GM18873 (cell line): ENCODE measurements at regions not wholly inside any gene's neighbourhood (a gene's known extent, or its start where the extent isn't known, plus 50 kb on each side); places are given as distances from the start of the nearest gene placed in this dataset.
"Not testable (repeated sequence)": the region's sequence is repeated elsewhere in the genome, so short reads cannot be mapped to it uniquely, and the experiment has no call there.

Experiments
- ATAC-seq: cut with Tn5 transposase; IDR thresholded peaks from one replicate; pipeline ENCODE4 v1.9.1; 2021; ENCODE audit warnings: mild to moderate bottlenecking, moderate library complexity, moderate number of reproducible peaks; ENCODE audit not compliant: unreplicated experiment, low FRiP score

DNA sequence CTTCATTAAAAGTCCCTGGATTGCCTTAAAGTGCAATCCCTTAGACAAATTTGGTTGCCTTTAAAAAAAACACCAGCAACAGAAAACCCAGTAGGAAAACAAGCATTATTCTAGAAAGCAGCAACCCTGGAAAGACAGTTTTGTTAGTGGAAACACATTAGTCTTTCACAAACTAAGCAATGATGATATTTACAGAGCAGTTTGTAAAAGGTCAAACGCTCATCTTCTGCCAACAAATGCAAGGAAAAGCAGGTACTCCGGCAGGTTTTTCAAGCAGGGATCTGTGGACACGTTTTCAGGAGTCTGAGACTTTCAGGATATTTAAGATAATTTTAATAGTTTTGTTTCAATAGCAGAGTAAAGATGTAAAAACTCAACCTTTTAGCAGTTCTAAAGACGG, 202.2 kb downstream of the EXOC5 start:
- ATAC-seq = no peak

DNA sequence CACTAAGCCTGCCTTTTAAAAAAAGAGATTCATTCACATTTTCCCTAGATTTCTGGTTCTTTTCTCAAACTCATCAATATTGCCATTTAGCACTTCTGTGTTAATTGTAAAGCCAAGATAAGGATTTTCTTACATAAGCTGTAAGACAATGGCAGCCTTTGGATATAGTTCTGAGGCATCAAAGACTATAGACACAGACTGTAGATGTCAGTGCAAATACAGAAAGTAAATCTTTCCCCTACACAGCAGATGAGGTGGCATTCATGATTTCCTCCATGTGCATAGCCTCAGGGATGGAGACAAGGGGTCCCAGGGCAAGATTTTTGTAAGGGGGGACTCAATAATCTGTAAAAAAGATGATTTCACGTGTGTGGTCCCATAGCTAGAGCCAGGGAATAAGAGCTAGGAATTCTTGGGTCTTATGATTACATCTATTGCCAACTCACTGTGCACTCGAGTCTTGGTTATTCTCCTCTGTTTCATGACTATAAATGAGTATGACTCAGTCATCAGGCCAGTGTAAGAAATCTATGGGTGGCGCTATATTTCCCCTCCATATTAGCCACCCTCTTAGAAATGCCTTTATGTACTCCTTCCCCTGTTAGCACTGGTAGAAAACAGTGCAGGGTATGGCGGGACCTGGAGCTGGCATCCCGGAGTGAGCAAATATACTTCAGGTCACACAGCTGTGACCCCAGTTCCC, 207.5 kb downstream of the EXOC5 start:
- no peak for ATAC-seq

DNA sequence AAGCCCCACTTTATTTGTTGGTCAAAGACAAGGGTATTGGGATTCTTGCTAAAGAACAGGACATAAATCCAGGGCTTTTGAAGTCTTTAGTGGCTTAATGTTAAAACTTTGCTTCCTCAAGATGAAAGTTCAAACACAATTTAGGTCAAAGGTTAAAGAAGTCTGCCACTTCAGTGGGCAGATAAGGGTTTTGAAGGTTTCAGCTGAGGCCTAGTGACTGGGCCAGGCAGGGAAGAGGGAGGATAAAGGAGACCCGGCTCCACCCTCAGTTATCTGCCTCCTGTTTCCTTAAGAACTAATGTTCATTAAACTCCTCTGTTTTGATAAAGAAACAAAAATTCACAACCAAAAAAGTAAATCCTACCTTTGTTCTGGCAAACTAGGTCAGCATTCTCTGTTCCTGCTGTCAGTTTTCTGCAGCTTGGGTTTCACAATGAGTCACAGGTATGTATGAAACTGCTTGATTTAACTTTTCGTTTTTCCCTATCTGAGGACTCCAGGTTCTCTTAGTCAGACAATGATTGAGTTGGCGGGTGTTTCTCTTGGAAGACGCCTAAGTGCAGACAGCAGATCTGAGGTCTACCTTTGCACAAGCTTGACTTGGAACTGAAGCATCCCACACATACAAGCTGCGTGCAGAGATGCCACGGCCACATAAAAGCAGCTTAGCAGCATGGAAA, 208.3 kb downstream of the EXOC5 start:
- ATAC-seq = peak; percentile 91

DNA sequence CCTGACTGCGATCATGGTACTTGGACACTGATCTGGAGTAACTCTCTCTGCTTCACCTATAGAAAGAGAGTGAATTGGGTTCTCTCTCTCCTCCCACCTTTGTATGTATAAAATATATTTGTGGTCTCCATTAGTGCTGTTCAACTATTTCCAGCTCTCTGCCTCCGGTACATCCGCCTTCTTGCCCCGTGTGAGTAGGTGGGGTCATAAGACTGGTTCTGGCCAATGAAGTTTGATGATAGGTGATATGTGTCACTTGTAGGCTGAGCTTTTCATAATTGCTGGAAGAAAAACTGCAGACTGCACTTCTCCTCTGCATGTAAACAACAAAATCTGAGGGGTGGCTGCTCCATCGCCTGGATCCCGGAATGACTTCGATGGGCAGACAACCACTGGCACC, 210.4 kb downstream of the EXOC5 start:
- ATAC-seq = no peak

DNA sequence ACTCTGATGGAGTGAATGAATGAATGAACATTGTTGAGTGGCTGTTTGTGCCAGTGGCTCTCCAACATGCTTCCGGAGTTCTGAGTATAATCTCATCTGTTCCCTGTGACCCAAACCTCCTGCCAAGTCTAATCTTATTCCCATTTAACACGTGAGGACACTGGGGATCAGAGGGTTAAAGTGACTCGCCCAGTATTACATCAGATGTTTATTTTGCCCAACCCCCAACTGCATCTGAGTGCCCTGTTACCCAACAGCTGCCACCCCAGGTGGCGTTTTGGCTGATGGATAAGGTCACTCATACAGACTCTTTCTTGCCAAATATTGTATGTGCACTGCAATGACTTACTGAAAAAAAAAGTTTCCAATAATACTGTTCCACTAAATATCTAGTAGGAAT, 210.9 kb downstream of the EXOC5 start:
- no peak for ATAC-seq

DNA sequence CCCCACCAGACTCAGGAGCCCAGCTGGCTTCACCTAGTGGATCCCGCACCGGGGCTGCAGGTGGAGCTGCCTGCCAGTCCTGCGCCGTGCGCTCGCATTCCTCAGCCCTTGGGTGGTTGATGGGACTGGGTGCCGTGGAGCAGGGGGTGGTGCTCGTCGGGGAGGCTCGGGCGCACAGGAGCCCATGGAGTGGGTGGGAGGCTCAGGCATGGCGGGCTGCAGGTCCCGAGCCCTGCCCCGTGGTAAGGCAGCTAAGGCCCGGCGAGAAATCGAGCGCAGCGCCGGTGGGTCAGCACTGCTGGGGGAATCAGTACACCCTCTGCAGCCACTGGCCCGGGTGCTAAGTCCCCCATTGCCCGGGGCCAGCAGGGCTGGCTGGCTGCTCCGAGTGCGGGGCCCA, 212.2 kb downstream of the EXOC5 start:
- ATAC-seq = not testable (repeated sequence)

DNA sequence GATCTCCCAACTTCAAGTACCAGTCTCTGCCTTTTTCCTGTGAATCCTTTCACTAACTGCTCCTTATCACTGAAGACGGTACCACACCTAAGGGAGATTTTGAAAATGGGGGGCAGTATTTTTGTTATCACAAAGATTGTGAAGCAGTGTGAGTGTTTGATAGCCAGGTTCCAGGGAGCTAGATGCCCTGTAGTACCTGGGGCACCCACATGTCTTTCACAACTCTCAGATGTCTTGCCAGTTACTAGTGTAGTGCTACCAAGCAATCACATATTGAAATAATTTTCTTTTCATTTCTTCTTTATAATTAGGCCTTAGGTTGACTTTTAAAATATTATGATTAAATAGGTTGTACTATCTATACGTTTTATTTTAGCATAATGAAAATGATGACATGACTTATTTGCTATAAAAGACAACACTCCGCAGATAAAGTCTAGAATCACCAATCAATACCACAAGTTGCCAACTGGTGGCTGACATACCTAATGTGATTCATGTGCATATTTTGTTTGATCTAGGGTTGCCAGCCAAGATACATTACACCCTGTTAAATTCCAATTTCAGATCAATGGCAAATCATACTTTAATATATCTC, 215.9 kb downstream of the EXOC5 start:
- ATAC-seq = no peak

DNA sequence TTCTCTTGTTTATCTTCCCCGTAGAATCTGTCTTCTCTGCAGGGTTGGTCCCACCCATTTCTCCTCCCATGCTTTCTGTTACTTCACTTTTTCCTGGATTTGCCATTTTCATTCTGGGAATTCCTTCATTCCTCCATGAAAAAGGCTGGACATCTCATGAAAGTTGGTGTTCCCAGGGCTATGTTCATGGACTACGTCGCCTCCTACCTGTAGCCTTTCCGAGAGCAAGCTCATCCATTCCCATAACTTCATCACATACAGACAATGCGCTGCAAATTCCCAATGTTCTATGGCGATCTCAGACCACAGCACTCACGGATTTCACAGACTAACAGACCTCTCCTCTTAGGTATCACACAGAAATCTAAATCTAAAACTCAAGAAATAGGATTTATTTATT, 217.1 kb downstream of the EXOC5 start:
- no peak for ATAC-seq

DNA sequence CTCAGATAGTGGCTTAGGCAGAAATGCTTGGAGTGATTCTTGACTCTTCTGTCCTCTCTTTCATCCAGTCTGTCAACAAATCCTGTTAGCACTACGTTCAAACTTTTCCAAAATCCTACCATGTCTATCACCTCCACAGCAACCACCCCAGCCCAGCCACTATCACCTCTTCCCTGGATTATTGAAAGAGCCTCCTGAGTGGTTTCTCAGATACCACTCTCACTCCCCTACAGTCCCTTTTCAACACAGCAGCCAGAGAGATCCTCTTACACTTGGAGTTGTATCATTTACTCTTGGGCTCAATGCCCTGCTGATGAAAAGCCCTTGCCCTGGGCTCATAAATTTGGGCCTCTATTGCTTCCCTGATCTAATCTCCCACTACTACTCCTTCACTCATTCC, 218.9 kb downstream of the EXOC5 start:
- ATAC-seq = no peak

DNA sequence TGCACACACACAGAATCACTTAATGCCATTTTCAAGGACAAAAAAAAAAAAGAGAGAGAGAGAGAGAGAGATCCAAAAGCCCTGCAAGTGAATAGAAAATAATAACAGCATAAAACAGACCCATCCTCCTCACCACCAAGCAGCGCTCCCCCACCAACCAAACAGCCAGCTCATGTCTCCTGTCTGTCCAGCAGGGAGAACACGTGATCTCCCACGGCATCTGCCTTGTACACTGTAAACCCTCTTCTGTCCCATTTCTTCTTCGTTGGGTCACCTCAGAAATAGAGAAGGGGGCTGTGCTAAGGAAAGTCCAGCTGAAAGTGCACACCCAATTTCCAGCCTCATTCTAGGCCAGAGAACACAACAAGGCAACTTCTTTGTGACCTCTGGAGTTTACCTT, 222.5 kb downstream of the EXOC5 start:
- ATAC-seq = no peak

DNA sequence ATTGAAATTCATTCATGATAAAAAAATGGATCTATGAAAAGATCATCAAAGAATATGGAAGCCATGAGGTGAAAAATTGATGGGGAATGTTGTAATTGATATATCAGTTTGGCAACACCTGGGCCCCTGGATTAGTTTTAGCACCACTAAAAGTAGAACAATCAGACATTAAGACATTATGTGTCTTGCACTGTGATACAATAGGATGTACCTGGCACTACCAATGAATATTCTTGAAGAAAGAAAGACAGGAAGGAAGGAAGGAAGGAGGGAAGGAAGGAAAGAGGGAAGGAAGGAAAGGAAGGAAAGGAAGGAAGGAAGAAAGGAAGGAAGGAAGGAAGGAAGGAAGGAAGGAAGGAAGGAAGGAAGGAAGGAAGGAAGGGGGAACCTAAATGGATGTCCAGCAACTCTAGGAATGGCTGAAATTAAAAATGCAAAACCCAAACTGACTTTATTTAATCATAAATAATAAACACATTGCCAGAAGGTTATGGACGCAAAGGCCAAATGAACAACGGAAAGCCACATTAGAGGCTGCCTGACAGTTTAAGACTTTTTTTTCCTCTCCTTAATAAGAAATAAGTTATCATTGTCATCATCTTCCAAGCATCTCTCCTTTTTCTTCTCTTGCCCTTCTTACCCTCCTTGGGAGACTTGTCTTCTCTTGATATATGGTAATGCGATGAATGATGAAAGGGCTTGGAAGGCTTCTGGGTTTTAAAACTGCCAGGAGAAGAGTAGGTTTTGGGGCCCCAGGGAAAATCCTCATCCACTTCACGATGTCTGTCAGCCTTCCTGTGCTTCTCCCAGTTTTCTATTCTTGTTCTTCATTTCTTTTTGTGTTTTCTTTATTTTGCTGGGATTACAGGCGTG, 224.4 kb downstream of the EXOC5 start:
- ATAC-seq = not testable (repeated sequence)

DNA sequence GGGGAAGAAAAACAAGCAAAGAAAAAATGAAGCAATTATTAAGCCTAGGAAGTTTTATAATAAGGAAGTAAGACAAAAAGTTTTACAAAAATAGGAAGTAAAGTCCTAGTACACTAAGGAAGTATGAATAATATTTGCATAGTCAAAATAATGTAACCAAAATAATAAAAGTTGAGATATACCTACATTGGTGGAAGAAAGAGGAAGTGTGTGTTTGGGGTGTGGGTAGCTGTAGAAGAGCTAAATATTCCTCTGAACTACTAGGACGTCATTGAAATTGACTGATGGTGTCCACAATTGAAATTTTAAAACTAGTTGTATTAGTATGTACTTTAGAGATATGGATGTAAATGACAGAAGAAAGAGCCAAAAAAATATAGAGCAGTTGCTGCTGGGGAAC, 228.4 kb upstream of the OTX2 start:
- ATAC-seq = no peak

DNA sequence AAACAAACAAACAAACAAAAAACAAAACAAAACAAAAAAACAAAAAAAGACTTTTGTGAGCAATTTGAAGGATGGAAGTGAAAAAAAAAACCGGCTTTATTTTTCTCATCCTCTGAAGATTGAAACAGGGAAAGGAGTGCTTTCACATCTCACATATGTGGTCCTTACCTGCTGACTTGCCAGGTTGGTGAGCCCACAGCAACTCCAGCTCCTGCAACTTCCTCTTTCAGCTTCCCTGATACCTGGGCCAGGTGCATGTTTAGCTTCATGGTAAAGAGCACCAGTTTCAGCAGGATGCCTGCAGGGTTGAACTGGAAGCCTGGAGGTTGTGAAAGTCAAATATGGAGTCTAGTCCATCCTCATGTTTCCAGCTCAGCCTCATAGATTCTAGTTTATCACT, 221.2 kb upstream of the OTX2 start:
- no peak for ATAC-seq

DNA sequence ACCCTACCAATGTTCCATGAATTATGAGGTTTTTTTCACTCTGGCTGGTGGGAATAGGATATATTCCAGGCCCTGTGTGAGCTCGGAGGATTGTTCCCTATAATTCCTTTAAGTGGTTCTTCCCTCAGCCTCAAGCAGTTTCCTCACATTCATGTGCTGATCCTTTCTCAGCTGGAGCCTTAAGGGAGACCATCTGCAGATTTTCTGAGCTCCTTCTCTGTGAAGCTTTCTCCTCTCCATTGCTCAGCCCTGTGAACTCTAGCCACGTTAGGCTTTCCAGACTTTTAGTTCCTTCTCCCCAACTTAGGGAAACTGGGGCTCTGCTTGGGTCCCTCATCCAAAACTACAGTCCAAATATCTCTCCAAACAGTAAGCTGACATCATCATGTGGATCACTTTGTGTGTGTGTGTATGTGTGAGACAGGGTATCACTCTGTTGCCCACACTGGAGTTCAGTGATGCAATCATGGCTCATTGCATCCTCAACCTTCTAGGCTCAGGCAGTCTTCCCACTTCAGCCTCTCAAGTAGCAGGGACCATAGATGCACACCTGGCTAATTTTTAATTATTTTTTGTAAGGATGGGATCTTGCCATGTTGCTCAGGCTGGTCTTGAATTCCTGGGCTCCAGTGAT, 219.5 kb upstream of the OTX2 start:
- ATAC-seq = no peak

DNA sequence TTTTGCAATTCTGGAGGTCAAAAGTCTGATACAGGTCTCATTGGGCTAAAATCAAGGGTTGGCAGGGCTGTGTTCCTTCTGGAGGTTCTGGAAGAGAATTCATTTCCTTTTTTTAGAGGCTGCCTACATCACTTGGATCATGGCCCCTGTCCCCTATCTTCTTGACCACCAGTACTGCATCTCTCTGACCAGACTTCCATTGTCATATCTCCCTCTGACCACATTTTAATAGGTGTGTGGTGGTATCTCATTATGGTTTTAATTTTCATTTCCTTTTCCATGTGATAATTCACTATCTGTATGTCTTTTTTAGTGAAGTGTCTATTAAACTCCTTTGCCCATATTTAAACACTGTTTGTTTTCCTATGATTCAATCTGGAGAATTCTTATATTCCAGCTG, 215.2 kb upstream of the OTX2 start:
- no peak for ATAC-seq

DNA sequence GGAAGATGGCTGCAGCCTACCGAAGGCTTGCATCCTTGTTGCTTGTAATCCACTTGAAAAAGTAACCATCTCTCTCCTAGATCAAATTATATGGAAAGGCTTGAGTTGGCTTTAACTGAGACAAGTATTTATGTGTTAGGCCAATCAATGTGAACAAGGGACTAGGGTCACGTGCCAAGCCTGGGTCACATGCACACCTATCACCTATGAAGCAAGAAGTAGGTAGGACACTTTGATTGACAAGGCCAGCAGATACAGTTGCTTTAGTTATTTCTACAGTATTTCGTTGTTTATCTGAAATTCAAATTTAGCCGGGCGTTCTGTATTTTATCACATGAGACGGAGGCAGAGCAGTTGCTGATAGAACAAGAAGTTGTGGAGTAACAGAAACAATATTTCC, 212.3 kb upstream of the OTX2 start:
- no peak for ATAC-seq

DNA sequence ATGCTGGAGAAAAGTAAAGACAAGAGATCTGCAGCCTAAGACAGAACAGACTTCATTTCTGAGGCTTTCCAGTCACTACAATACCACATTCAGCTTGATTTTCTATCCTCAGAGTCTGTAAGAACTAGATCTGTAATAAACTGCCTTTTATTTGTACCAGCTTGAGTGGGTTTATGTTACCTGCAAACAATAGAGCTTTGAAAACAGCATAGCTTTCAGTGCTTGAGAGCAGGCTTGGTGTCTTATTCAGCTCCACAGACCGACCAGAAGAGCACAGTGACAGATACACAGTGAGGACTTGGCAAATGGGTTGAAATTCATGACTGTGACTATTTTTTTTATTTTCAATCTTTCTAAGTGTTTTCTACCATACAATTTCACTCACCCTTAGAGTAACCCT, 207.8 kb upstream of the OTX2 start:
- ATAC-seq = no peak

DNA sequence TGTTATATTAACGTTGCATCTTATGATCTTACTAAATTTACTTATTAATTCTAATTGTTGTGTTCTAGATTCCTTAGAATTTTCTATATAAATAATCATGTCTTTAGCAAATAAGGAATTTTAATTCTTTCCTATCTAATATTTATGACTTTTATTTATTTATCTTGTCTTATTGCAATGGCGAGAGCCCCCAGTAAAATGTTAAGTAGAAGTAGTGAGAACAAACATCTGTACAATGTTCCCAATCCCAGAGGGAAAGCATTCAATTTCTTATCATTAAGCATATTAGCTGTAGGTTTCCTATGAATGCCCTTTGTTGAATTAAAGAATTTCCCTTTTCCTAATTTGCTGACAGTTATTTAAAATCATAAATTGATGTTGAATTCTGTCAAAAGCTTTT, 203.7 kb upstream of the OTX2 start:
- ATAC-seq = no peak

DNA sequence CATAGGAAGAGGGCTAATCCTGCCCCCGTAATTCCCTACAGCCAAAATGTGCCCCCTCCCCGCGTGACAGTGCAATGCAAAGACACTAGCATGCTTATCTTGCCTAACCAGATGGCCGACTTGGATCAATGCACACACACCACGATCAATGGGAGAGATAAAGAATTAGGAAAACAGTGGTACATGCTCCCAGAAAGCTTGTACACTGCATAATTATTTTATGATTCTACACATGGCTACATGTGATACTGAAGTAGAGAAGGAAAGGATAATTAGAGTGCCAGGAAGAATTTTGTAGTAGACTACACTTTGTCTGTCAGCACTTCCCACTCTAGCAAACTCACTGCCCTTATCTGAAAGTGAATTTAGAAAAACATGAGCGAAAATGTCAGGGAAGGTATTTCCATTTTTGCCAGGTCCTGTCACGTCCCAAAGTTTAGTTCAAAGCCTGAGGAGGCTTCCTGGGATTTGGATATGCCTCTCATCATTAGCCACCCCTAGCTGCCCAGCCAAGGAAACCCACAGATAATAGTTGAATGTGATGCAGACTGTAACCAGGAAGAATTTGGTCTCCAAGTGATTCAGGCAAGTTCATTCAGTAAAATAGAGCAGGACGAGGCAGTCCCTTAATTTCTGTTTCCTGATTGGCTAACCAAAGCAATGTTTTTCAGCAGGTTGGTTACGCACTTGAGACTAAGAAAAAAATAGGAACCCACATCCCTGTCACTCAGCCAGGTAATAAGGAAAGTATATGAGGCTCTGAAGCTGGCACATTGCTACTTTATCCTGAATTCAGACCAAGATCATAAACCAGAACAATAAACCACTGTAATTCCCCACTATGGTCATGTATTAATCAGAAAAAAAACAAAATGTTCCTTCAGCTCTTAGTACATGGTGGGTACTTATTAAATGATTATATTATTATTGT, 199.6 kb upstream of the OTX2 start:
- ATAC-seq = no peak

DNA sequence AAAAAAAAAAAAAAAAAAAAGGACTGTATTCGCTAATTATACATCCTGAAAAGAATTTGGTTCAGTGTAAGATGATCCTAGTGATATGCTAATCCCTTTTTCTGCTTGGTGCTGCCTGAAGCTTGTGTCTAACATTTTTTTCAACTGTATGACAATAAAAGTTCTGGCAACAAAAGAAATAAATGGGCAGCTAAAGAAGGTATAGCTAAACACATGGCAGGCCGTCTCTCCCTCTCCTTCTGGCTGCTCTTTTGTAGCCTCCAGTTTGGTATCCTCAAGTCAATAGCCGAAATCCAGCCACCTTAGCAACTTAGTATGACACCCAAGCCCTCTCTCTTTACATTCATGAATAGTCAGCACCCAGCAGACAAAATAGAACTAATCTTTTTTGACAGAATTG, 198.3 kb upstream of the OTX2 start:
- no peak for ATAC-seq
